HEK293 (cell line): ENCODE measurements at regions not wholly inside any gene's neighbourhood (a gene's known extent, or its start where the extent isn't known, plus 50 kb on each side); places are given as distances from the start of the nearest gene placed in this dataset.

Experiments used
- CTCF ChIP-seq: fragments of 450-650 bp; formaldehyde crosslinking; IDR thresholded peaks from 2 replicates; pipeline ENCODE4 v1.5.1; 2016; ENCODE audit warnings: missing biosample characterization, missing genetic modification characterization
- ZFP3 ChIP-seq: fragments of 450-650 bp; formaldehyde crosslinking; IDR thresholded peaks from 2 replicates; pipeline ENCODE4 v1.5.1; 2016; ENCODE audit warnings: low read depth, missing biosample characterization, missing genetic modification characterization
- ZNF639 ChIP-seq: fragments of 450-650 bp; formaldehyde crosslinking; IDR thresholded peaks from 2 replicates; pipeline ENCODE4 v1.5.1; 2016; ENCODE audit warnings: missing biosample characterization, missing genetic modification characterization
- TF ChIP-seq, protein P1 (sequence below): fragments of 450-650 bp; formaldehyde crosslinking; IDR thresholded peaks from 2 replicates; pipeline ENCODE4 v1.5.1; 2017; ENCODE audit warnings: missing biosample characterization, missing genetic modification characterization

- TF ChIP-seq CTCF (tag by site-specific recombination) (no peak), ZNF639 (tag by site-specific recombination) (no peak), ZFP3 (tag by site-specific recombination) (no peak)
- TF ChIP-seq, protein P1, sequence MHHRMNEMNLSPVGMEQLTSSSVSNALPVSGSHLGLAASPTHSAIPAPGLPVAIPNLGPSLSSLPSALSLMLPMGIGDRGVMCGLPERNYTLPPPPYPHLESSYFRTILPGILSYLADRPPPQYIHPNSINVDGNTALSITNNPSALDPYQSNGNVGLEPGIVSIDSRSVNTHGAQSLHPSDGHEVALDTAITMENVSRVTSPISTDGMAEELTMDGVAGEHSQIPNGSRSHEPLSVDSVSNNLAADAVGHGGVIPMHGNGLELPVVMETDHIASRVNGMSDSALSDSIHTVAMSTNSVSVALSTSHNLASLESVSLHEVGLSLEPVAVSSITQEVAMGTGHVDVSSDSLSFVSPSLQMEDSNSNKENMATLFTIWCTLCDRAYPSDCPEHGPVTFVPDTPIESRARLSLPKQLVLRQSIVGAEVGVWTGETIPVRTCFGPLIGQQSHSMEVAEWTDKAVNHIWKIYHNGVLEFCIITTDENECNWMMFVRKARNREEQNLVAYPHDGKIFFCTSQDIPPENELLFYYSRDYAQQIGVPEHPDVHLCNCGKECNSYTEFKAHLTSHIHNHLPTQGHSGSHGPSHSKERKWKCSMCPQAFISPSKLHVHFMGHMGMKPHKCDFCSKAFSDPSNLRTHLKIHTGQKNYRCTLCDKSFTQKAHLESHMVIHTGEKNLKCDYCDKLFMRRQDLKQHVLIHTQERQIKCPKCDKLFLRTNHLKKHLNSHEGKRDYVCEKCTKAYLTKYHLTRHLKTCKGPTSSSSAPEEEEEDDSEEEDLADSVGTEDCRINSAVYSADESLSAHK, result no peak
Observed at GRCh38 chrX:91122151-91122694, 312.4 kb upstream of the PABPC5 start.
